HG02885 (cell line): ENCODE measurements at regions not wholly inside any gene's neighbourhood (a gene's known extent, or its start where the extent isn't known, plus 50 kb on each side); places are given as distances from the start of the nearest gene placed in this dataset.
"Not testable (repeated sequence)": the region's sequence is repeated elsewhere in the genome, so short reads cannot be mapped to it uniquely, and the experiment has no call there.

ENCODE experiments used
- ATAC-seq: cut with Tn5 transposase; IDR thresholded peaks from one replicate; pipeline ENCODE4 v1.9.1; 2021; ENCODE audit warnings: mild to moderate bottlenecking; ENCODE audit not compliant: unreplicated experiment, poor library complexity

DNA sequence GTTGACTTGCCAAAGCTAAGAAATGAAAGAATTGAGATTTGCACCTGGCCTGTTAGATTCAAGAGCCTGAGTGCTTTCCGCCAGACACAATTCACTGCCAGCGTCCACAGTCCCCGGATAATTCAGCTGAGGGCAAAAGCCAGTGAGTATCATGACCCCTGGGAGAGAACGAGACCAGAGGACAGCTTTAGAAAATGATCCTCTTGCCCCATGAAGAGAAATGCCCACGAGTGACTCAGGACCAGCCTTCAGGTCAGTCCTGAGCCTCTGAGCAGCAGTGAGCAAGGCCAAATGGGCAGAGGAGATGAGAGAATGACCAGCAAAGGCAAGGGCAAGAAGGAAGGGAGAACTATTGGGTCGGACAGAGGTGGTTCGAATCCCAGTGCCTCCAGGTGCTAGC, 273.5 kb downstream of the FAM43A start:
- no peak for ATAC-seq

- ATAC-seq: not testable (repeated sequence)
These were observed 274.0 kb downstream of the FAM43A start for GRCh38 chr3:194959666-194960065.

DNA sequence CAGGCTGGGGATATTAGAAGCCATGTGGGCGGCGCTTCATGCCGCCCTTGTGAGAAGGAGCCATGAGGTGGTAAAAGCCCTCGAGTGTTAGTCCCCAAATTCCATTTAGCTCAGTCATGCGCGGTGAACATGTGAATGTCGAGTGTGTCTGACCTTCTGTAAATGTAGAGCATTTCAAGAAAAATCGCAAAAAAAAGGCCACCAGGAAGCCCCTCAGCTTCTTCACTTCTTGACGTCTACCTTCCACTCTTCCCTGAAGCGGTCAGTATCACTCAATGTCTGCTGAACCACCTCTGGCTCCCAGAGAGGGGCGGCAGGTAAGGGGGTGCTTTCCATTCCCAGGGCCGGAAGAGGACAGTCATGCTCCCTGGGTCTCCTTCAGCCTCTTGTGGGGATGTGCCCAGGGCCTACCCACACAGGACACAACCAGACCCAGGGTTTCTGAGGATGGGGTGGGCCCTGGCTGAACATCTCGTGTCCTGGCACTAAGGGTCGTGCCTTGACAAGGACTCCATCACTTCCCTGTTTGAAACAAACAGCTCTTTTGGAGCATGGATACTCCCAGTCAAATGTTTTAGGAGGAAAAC, 274.9 kb downstream of the FAM43A start:
- no peak for ATAC-seq

- ATAC-seq: no peak
These were observed 275.5 kb downstream of the FAM43A start for GRCh38 chr3:194961149-194961548.

DNA sequence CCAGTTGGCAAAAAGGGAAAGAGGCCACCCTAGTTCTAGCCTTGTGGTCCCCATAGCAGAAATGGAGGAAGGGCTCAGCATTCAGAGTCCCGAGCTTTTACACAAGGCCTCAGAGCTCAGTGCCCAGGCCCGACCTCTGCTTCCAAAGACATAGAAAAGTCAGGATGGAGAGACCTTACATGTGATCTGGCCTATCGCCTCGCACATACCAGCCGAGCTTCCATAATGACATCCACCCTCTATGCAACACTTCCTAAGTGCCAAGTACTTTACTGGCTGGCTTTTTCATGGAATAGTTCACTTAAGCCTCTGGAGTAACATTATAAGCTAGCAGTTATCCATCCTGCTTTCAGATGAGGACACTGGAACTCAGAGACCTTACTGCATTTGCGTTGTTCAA, 275.9 kb downstream of the FAM43A start:
- no peak for ATAC-seq

DNA sequence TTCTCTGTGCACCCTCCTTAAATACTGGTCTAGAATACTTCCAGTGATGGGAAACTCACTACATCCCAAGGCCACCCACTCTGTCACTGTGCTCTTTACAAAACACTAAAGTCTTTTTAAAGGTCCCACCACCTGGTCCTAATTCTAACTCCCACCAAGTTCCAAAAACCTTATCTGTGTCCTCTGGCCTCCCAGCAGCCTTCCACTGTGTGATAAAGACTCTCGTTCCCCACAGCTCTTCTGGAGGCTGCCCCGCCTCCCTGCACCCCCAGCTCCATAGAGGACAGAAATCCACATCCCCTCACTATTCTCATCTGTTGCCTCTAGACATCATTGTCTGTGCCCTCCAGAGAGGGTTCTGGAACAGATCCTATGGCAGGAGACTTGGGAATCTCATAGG, 276.4 kb downstream of the FAM43A start:
- no peak for ATAC-seq

- no peak for ATAC-seq
These were observed 279.1 kb downstream of the FAM43A start for GRCh38 chr3:194964809-194965208.

GRCh38 chr3:194967151-194968117, 281.8 kb downstream of the FAM43A start:
- no peak for ATAC-seq

- no peak for ATAC-seq
These were observed 284.4 kb downstream of the FAM43A start for GRCh38 chr3:194970066-194970465.

- no peak for ATAC-seq
These were observed 285.3 kb downstream of the FAM43A start for GRCh38 chr3:194971009-194971408.

DNA sequence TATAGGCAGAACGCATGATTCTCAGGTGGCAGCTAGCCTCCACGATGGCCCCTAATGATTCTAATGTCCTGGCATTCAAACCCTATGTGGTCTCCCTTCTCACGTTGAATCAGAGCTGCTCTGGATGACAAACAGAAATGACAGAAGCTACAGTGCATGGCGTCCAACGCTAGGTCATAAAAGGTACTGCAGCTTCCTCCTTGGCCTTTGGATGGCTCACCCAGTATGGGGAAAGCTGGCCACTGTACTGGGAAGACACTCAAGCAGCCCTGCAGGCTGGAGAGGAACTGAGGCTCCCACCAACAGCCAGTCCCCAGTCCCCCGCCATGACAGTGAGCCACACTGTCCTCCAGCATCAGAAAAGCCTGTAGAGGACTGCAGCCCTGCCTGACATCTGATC, 286.3 kb downstream of the FAM43A start:
- no peak for ATAC-seq

- ATAC-seq: no peak
These were observed 287.0 kb downstream of the FAM43A start for GRCh38 chr3:194972641-194973040.

DNA sequence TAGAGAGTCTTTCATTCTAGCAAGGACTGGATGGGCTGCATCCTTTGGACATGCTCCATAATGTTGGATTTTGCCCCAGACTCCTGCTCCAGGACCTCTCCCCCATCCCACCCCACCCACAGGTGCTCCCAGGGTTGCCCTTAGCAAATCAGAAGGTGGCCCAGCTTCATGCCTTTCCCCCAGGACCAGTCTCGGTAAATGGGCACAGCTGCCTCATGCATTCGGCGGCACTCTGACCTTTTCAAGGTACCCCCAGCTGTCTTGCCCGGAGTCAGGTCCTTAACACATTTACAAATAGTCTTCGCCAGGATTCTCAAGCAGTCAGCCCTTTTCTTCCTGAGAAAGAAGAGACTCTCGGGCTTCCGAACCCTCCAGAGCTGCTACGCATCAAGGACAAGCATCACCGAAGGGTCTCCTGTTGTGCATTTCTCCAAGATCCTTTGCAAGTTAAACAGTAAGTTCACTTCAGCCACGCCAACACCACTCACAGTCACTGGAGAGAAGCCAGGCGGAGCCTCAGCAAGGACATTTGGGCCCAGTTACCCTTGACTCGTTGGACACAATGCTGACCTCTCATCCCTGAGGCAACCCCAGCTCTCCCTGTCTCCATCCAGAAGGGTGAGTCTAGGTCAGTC, 287.8 kb downstream of the FAM43A start:
- no peak for ATAC-seq

GRCh38 chr3:194974468-194975135, 288.9 kb downstream of the FAM43A start:
- no peak for ATAC-seq

DNA sequence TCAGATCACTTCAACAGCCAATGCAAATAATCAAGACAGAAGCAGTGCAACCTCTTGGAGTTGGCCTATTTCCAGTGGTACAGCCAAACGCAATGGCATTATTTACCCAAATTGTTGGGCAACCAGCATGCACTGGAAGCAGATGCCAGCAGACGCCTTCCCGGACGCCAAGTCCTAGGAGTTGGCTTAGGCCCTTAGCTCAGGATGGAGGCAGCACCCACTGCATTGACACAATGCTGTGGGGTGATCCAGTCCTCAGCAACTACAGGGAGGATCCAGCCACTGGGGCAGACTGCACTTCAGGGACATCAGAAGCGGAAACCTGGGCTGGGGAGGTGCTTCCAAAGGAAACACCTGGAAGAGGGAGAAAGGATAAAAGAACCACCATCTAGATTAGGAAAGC, 290.4 kb downstream of the FAM43A start:
- ATAC-seq: no peak

DNA sequence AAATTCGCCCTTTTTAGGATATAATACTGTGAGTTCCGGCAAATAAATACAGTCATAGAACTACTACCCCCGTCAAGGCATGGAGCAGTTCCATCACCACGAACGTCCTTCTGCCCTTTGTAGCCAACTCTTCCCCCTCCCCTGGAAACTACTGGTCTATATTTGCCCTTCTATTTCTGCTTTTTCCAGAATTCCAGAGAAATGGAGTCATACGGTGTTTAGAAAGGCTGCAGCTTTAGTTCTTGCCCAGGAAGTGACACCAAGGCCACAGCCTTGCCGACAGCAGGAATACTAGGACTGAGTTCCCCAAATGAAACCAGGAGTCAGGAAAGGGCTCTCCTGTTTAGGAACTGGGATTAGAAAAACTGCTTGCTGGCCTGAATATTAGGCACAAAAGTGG, 291.2 kb downstream of the FAM43A start:
- ATAC-seq: no peak

DNA sequence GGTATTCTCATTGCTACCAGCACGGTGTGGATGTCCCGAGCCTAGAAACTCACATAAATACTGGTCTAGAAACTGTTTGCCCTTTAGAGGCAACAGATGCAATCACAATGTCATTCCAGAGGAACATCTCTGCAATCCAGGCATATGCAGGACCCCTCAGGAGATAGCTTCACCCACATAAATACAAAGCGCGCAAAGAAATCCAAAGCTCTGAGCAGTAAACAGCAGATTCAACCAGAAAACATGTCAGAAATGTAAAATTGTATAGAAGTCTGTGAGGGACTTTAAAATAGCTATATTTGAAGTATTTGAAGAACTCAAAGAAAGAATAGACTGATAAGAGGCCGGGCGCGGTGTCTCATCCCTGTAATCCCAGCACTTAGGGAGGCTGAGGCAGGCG, 291.7 kb downstream of the FAM43A start:
- ATAC-seq: no peak

DNA sequence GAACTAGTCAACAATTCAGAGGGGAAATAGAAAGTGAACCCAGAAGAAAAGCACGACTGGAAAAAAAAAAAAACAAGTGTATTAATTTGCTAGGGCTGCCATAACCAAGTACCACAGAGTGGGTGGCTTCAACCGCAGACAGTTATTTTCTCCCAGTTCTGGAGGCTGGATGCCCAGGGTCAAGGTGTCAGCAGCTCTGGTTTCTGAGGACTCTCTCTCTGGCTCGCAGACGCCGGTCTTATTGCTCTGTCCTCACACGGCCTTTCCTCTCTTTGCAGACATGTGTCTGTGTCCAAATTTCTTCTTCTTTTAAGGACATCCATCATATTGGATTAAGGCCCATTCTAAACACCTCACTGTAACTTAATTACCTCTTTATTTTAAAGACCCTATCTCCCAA, 291.8 kb downstream of the XXYLT1 start:
- no peak for ATAC-seq

DNA sequence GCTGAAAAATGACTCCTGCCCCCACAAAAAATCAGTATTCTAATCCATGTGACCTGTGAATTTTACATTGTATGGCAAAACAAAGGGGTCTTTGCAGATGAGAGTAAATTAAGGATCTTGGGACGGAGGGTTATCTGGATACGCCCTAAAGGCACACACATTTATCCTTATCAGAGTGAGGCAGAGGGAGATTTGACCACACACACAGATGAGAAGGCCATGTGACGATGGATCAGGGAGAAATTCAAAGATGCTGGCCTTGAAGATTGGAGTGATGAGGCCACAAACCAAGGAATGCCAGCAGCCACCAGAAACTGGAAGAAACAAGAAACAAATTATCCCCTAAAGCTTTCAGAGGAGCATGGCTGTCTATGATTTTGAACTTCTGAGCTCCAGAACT, 288.5 kb downstream of the XXYLT1 start:
- ATAC-seq: no peak

GRCh38 chr3:194983121-194983520, 287.8 kb downstream of the XXYLT1 start:
- ATAC-seq: no peak

- ATAC-seq: no peak
These were observed 287.3 kb downstream of the XXYLT1 start for GRCh38 chr3:194983620-194984019.
